GM18511 (cell line): ENCODE measurements at regions not wholly inside any gene's neighbourhood (a gene's known extent, or its start where the extent isn't known, plus 50 kb on each side); places are given as distances from the start of the nearest gene placed in this dataset.
A peak's percentile ranks its signal among the peaks of the same experiment; 100 is the strongest.
"Not testable (repeated sequence)": the region's sequence is repeated elsewhere in the genome, so short reads cannot be mapped to it uniquely, and the experiment has no call there.

ENCODE experiments used
- ATAC-seq: cut with Tn5 transposase; IDR thresholded peaks from one replicate; pipeline ENCODE4 v1.9.1; 2021; ENCODE audit warnings: mild to moderate bottlenecking, moderate library complexity; ENCODE audit not compliant: unreplicated experiment

DNA sequence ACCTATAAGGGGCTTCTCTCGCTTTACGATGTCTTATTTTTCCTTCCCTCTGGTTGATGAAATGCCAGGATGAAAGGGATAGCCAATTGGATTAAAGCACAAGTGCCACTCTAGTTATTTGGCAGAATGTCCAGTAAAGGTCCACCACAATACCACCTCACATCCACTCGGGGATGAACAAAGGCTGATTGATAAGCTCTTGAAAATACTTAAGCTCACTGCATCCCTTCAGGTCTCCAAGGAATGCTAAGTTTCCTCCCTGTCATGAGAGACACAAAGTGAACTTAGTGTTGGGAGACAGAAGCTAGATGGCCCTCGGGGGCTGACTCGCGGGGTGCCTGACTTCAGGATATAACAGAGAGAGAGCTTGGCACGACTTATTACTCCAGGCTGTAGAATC lies 185.9 kb upstream of the ZNF644 start:
- not testable (repeated sequence) for ATAC-seq

DNA sequence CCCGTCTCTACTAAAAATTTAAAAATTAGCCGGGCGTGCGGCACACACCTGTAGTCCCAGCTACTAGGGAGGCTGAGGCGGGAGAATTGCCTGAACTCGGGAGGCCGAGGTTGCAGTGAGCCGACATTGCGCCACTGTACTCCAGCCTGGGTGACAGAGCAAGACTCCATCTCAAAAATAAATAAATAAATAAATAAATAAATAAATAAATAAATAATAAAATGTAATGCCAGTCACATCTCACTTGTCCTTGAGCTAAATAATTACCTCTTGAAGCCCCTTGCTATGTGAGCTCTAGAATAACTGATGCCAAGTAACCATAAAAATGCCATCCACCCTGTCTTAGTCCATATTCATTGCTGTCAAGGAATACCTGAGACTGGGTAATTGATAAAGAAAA lies 182.3 kb upstream of the ZNF644 start:
- ATAC-seq = not testable (repeated sequence)

GRCh38 chr1:91201694-91202093 lies 179.9 kb upstream of the ZNF644 start:
- ATAC-seq = no peak

GRCh38 chr1:91201176-91201575 lies 179.3 kb upstream of the ZNF644 start:
- no peak for ATAC-seq

DNA sequence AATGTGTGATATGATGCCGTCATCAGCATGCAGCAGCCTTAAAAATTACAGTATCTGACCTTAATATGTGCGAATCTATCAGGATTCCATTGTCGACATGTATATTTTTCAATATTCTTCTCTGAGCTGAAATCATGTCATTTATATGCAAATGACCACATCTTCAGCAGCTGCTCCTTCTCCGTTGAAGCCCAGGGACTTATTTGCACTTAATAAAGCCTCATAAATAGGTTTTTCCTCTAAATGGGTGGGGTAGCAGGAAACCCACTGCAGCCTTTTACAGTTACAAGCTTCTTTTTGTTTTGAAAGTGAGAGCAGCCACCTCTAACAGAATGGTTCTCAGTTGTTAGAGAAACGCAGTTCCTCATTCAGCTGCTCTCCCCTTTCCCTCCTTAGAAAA lies 178.8 kb upstream of the ZNF644 start:
- no peak for ATAC-seq

DNA sequence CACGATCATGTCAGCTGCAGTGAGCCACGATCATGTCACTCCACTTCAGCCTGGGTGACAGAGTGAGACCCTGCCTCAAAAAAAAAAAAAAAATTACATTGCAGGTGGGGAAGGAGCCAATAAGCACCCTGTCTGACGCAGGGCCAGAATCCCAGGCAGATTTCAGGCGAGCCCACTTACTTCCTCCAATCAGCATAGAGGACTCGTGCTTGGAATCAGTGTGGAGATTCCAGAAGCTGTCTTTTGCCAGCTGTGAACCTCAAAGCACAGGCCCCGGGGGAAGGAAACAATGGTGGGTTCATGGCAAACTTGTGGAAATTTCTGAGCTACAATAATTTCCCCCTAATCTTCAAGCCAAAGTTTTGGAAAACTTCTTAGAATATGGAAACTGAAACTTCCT lies 178.2 kb upstream of the ZNF644 start:
- ATAC-seq = no peak

GRCh38 chr1:91190996-91191395 lies 169.2 kb upstream of the ZNF644 start:
- ATAC-seq = no peak

DNA sequence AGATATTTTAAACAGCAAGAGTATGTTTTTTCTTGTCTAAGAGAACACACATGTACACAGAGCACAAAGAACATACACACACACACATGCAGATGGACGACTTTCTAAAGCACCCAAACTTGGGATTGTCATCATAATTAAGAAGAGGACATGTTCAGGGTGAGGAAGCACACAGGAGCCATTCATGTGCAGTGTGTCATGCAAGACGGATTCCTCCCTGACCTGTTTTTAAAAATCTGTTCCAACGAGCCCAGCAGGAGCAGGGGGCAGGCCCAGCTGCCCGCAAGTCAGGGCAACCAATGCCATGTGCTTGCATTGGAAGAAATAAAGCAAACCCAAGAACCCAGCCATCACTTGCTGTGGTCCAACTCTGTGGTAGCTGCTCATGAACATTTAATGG lies 167.3 kb upstream of the ZNF644 start:
- no peak for ATAC-seq

DNA sequence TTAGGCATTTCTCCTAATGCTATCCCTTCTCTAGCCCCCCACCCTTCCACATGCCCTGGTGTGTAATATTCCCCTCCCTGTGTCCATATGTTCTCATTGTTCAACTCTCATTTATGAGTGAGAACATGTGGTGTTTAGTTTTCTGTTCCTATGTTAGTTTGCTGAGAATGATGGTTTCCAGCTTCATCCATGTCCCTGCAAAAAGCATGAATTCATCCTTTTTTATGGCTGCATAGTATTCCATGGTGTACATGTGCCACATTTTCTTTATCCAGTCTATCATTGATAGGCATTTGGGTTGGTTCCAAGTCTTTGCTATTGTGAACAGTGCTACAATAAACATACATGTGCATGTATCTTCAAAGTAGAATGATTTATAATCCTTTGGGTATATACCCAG lies 161.0 kb upstream of the ZNF644 start:
- ATAC-seq = not testable (repeated sequence)

GRCh38 chr1:91176250-91176649 lies 154.4 kb upstream of the ZNF644 start:
- ATAC-seq = no peak

GRCh38 chr1:91174734-91175133 lies 152.9 kb upstream of the ZNF644 start:
- ATAC-seq = no peak

DNA sequence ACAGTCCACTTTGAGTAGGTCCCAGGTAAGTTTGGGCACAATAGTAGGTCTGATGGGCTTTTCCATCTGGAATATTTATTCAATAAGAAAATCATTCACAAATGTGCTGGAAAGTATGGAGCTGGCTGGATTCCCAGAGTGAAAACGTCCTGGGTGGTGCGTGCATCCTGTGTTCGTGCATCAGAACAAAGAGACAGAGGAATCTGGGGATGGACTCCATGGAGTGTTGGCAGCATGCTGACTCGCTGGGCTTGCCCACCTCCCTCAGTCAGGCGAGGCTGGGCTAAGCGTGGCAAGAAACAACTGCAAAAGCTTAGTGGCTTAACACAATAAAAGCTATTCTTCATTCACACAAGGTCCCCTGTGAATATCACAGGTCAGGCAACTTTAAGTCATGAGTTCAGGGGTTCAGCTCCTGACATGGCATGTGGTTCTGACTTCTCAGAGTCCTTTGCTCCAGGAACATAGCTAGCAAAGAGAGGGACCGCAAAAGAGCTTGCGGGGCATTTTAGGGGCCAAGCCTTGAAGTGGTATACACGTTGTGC lies 151.6 kb upstream of the ZNF644 start:
- no peak for ATAC-seq

GRCh38 chr1:91172541-91172940 lies 150.7 kb upstream of the ZNF644 start:
- ATAC-seq = no peak

- no peak for ATAC-seq
Observed at GRCh38 chr1:91171898-91172297, 150.1 kb upstream of the ZNF644 start.

GRCh38 chr1:91170571-91170970 lies 148.7 kb upstream of the ZNF644 start:
- ATAC-seq = no peak

DNA sequence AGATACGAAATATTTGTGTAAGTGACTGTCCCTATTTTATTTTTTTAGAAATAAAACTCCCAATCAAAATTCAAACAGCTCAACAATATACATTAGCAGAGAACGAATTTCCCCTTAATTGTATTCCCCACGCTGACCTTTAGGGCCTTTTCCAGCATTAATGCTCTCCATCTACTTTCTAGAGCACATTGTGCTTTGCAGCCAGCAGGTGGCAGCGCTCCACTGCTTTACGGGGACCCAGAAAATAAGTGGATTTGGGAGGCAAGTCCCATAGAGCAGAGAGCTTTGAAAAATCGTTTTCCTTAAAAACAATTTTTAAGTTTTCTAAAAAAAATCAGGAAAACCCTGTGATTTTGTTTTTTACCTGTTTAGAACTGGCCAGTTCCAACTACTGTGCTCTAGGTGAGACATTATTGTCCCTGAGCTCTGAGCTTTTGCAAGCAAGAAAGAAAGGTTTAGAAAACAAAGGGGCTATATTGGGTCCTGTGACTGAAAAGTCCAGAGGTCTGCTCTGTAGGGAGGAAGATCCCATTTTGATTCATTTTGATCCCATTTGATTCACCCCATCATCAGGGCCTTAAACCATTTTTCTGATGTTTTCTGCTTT lies 144.4 kb upstream of the ZNF644 start:
- ATAC-seq = peak; percentile 64

GRCh38 chr1:91165033-91165654 lies 143.3 kb upstream of the ZNF644 start:
- peak; percentile 93 for ATAC-seq

- ATAC-seq = no peak
Observed at GRCh38 chr1:91162613-91163012, 140.8 kb upstream of the ZNF644 start.

DNA sequence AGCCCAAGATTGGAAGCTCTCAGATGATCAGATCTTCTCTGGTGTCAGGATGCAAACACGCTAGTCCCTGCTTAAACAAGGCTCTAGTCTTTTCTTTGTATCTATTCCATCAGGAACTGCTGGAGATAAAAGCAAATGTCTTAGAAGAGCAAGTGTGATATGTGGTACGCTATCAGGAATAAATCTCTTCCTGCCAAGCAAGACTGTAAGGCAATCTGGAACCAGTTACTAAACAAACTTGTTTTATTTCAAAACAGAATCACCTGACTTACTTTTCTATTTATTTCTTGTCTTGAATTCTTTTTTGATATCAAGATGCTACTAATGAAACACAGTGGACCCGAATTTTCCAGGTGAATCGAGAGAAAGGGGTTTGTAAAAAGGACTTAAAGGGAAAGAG lies 139.9 kb upstream of the ZNF644 start:
- ATAC-seq = no peak

GRCh38 chr1:91161166-91161565 lies 139.3 kb upstream of the ZNF644 start:
- ATAC-seq = no peak

DNA sequence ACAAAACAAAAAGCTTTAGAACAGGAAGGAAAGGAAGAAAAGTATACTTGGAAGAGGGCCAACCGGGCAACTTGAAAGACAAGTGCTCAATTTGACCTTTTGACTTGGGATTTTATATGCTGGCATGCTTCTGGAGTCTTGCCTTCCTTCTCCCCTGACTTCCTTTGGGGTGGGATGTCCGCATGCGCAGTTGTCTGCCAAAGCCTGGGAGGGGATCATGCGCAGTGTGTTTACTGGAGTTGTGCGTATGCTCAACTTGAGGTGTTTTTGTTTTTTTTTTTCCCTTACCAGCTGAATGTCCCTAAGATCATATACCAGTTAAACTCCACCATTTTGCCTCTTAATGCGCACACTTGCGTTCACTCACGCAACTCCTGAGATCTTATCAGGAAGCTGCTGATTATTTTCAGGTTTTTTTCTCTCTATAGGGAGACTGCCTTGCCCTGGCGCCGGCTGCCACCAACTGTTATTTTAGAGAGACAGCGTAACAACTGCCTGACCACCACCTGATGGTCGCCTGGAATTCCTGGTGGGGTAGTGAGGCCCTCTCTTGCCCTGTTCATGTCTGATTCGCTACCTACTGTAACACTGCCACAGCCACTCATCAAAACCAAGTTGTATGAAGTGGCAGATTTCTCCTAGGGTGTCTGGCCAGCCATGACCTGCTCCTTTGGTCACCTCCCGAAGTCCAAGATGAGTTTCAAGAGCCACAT lies 138.7 kb upstream of the ZNF644 start:
- no peak for ATAC-seq

GRCh38 chr1:91153341-91153740 lies 131.5 kb upstream of the ZNF644 start:
- ATAC-seq = no peak
